ENCODE measurements at regions not wholly inside any gene's neighbourhood (a gene's known extent, or its start where the extent isn't known, plus 50 kb on each side); places are given as distances from the start of the nearest gene placed in this dataset.
A peak's percentile ranks its signal among the peaks of the same experiment; 100 is the strongest.
"Not testable (repeated sequence)": the region's sequence is repeated elsewhere in the genome, so short reads cannot be mapped to it uniquely, and the experiment has no call there.

DNA sequence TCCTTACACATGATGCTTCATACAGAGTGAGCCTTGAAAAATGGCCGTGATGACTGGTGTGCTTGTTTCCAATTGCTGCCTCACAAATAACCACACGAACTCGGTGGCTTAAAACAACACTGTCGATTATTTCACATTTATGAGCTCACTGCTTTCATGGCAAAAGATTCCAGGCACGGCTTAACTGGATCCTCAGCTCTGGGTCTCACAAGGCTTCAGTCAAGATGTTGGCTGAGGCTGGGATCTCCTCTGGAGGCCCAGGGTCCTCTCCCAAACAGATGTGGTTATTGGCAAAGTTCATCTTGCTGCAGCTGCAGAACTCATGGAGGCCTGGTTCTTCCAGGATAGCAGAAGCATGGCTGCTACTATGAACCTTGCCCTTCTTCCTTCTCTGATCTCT lies 144.6 kb downstream of the TFAP2C start:
- peak; percentile 62 for DNase-seq

DNA sequence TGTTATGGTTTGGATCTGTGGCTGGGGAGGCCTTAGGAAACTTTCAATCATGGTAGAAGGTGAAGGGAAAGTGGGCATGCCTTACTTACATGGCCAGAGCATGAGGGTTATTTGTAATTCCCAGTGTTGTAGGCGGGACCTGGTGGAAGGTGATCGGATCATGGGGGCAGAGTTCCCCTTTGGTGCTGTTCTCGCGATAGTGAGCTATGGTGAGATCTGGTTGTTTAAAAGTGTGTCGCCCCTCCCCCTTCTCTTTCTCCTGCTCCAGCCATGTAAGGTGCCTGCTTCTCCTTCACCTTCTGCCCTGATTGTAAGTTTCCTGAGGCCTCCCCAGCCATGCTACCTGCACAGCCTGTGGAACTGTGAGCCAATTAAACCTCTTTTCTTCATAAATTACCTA lies 145.8 kb downstream of the TFAP2C start:
- no peak for DNase-seq

DNA sequence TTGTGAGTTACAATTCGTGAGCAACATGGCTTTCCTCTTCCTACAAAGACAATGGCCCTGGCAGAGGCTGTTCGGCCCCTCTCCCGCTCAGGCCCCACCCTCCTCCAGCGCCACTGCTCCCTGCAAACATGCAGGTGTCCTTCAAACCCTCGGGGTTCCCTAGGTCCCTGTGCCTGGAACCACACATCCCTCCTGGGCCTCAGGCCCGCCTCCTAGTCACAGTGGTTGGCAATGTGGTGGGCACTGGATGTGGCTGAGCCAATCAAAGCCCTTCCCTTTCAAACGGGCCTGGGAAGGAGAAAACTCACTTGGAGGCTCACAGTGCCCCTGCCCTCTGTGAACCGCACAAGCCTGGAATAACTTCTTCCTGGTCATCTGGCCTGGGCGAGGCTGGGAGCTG lies 147.2 kb downstream of the TFAP2C start:
- no peak for DNase-seq

DNA sequence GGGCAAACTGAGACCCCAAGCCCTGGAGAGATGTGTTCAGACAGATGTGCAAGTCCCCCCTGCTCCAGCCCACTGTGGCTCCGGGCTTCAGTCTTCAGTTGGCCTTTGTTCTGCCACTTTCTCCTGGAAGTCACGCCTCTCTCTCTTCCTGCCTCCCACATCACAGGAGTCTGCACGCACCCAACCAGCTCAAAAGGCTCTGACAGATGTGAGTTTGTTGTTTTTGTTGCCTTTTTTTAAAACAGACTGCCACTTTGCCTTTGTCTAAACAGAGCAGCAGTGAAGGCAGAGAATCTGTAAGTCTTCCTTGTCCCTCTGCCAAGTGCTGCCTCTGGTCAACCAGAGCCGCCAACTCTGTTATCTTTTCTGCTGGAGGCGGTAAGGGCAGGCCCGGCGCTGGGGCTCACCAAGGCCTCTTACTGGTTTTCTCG lies 149.7 kb downstream of the TFAP2C start:
- peak; percentile 44 for DNase-seq

DNA sequence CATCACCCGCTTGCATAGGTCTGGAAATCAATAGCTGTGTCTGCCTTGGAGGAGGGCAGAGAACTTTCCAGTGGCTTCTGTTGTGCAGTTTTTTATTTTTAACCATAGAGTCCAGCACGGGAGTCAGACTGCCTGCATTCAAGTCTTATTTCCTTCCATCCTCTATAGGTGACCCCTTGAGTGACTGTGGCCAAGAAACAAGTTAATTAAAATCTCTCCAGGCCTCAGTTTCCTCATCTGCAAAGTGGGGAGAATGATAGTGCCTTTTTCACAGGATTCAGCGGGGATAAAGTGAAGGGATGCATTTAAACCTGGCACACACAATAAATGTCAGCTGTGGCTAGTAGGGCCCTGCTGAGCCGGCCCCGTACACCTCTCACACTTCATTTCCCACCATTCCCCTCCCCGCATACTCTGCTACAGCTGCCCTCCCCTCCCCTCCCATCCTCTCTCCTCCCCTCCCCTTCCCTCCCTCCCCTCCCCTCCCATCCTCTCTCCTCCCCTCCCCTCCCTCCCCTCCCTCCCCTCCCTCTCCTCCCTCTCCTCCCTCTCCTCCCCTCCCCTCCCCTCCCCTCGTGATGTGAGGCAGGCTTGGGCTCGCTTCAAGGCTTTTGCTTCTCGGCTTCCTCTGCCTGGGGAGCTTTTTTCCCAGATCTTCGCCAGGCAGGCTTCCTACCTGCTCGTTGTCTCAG lies 150.5 kb downstream of the TFAP2C start:
- DNase-seq: no peak

DNA sequence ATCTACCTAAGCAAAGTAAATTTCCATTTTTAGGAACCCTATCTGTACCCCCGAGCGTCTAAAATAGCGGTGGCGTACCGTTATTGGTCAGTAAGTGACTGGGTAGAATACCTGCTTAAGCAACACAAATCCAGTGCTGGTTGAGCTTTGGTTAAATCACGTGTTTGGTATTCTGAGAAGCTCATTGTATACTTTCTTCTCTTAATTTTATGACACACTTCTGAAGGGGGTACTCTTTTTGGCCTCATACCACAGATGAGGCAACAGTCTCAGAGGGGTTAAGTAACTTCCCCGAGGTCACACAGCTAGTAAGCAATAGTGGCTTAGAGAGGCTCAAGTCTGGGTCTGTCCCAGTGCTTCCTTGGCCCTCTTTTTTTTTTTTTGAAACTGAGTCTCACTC lies 151.2 kb downstream of the TFAP2C start:
- DNase-seq: no peak

DNA sequence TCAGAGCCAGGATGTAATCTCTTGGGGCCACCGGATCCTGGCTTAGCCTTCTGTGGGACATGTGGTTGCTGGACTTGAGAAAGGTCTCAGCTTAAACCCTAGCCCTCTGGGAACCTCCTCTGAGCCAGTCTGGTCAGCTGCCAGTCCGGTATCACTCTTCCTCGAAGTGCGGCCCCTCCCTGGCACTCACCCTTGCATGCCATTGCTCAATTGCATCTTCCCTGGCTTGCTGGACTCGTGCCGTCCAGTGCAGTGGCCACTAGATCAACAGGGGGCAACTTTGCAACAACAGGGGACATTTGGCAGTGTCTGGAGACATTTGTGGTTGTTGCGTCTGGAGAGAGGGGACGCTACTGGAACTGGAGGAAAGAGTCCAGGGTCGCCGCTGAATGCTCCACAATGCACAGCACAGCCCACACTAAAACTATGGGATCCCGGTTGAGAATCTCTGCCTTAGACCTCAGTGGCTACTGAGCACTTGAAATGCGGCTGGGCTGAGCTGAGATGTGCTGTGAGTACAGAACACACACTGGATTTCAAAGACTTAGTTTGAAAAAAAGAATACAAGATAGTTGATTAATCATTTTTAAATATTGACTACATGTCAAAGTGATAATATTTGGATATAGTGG lies 152.1 kb downstream of the TFAP2C start:
- peak; percentile 29 for DNase-seq

DNA sequence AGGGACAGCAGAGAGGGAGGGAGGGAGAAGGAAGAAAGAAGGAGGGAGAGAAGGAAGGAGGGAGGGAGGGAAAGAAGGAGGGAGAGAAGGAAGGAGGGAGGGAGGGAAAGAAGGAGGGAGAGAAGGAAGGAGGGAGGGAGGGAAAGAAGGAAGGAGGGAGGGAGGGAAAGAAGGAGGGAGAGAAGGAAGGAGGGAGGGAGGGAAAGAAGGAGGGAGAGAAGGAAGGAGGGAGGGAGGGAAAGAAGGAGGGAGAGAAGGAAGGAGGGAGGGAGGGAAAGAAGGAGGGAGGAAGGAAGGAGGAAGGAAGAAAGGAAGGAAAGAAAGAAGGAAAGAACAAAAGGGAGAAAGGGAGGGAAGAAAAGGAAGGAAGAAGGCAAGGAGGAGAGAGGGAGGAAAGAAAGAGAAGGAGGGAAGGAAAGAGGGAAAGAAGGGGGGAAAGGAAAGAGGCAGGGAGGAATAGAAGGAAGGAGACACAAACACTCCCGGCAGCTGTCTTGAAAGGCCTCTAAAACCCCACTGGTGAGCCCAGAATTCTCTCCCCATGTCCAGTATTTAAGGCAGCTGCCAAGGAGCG lies 153.0 kb downstream of the TFAP2C start:
- not testable (repeated sequence) for DNase-seq

DNA sequence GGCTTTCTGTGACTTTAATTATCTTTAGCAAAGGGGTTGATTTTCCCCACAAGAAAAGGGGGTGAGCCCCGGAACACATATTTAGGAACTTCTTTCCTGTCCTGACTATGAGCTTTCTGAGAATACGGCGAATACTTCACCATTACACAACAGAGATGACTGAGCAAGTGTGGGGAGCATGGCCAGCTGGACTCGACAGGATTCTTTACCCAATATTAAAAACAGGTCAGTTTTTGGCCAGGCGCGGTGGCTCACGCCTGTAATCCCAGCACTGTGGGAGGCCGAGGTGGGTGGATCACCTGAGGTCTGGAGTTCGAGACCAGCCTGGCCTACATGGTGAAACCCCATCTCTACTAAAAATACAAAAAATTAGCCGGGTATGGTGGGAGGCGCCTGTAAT lies 153.7 kb downstream of the TFAP2C start:
- not testable (repeated sequence) for DNase-seq

DNA sequence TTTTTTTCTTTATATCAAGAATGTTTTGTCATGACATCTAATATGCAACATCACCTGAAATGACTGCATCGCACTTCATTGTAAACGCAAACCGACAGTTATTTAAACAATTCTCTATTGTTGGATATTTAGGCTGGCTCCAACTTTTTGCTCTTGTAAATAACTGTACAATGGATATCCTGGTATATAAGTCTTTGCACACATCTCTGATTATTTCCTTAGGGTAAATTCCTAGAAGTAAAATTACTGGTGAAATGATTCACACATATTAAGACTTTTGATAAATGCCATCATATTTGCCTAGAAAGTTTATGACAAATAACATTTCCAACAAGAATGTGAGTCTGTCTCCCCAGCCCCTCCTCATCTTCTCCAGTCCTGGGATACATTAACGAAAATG lies 154.7 kb downstream of the TFAP2C start:
- DNase-seq: no peak

DNA sequence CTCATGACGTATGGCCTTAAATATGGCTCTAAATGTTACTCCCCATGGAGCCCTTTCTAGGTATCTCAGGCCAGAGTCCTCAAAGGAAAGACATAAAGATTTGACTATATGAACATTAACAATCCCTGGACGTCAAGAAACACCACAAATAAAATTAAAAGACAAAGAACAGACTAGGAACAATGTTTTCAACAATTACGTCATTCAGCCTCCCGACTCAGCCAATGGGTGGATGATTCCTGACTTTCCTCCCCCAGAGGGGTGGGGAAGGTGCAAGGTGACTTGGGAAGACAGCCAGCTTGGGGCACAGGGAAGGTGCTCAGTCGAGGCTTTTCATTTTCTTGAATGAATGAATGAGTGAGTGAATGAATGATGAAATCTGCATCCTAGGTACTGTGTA lies 157.4 kb downstream of the TFAP2C start:
- DNase-seq: no peak

DNA sequence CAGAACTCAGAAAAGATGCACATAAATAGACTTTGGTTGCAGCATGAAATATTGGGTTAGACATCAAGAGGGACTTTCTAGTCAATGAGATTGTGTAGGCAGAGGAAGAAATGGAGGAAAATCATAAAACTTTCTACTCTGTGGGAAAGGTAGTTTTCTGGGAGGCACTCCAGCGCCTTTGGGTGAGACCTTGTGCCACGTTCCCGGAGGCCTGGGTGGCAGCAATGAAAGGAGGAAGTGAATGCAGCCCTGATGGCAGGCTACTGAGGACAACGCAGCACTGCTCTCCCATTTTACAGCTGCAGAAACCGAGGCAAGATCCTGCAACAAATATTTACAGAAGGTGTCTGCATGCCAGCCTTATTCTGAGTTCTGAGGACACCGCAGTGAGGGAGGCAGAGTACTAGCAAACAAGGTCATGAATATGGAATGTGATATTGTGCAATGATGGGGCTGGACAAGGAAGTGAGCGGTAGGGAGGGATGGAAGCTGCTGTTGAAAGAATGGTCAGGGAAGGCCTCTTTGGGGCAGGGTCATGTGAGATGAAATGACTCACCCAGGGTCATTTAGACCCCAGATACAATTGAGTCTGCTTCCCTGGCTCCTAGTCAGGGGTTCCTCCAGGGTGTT lies 159.1 kb downstream of the TFAP2C start:
- DNase-seq: no peak

DNA sequence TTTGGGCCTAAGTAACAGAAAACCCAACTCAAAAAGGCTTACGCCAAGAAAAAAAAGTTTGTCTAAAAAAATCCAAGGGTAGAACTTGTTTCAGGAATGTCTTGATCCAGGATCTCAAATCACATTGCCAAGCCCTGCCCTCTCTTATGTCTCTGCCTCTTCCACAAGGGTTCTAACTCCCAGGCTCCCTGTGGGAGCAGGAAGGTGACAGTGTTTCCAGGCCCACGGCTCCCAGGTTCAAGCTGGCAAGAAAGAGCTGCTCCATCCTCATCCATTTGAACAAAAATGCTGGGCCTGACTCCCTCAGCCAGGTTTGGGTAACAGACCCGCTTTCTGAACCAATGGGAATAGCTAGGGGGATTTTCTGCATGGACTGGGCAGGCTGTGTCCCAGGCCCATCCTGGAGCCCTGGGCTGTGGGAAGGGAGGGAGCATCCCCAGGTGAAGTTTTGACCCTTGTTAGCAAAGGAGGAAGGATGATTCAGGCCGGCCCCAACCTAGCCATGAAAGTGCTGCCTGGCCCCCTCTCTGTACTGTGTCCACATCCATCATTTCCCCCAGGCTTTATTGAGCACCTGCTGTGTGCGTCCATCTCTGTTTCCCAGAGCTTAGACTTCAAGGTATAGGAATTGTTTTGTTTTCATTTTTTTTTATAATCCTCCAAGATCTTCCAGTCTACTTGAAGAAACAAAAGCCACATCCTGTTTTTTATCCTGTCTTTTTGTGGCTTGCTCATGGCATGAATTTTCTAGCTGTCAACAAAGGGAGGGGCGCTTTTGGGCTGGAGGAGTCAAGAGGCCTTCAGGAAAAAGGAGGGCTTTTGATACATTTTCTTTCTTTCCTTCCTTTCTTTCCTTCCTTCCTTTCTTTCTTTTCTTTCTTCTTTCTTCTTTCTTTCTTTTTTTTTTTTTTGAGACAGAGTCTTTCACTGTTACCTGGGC lies 159.8 kb downstream of the TFAP2C start:
- no peak for DNase-seq

DNA sequence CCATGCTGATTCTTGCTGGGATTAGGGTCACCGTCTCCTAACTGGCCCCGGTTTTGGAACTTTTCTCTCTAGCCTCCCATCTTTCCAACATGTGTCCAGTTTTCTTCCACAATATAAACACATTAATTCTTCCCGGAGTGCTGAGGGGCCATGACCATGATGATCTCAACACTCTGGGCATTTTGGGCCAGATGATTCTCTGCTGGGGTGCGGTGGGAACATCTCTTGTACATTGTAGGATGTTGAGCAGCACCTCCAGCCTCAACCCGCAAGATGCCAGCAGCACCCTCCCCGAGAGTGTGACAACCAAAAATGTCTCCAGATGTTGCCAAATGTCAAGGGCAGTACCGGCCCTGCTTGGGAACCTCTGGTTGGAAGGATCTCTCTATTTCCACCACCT lies 164.8 kb downstream of the TFAP2C start:
- no peak for DNase-seq

DNA sequence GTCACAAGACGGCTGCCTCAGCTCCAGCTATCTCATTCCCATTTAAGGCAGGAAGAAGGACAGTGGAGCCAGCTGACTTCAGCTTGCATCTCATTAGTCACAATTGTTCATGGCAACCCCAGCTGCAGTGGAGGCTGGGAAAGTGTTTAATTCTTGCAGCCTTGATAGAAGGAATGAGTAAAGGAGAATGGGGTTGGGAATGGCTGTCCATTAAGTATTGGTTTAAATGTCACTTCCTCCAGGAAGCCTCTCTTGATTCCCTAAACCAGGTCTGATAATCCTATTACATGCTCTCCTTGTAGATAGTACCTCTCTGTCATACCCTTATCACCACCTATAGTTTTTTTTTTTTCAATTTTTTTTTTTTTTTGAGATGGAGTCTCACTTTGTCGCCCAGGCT lies 166.4 kb downstream of the TFAP2C start:
- DNase-seq: no peak

DNA sequence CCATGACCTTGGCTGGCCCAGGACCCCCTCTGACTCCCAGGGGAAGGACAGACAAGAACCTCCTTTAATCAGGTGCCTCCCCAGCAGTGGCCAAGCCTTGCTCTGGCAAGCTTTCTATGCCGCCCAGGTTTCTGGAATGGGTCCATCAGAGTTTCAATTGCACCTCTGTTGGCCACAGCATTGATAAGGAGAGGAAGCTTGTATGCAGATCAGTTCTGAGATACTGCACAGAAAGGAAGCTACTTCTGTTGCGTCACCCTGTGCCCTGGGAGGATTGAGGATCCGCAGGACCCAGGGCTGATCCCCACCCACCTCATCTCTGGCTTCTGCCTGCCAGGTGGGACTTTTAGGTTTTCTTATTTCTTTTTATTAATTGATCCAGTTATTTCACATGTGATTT lies 167.2 kb downstream of the TFAP2C start:
- no peak for DNase-seq

DNA sequence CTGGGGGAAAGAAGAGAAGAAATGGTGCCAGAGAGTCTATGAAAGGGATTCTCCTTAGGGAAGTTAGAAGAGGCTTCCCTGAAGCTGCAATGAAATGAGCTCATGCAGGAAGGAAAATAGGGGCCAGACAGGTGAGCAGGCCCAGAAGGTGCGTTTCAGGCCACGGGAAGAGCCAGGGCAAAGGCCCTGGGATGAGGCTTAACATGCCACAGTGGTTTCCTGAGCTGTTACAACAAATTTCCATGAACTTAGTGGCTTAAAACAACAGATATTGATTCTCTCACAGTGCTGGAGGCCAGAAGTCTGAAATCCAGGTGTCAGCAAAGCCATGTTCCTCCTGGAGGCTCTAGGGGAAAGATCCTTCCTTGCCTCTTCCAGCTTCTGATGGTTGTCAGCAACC lies 167.9 kb downstream of the TFAP2C start:
- no peak for DNase-seq

DNA sequence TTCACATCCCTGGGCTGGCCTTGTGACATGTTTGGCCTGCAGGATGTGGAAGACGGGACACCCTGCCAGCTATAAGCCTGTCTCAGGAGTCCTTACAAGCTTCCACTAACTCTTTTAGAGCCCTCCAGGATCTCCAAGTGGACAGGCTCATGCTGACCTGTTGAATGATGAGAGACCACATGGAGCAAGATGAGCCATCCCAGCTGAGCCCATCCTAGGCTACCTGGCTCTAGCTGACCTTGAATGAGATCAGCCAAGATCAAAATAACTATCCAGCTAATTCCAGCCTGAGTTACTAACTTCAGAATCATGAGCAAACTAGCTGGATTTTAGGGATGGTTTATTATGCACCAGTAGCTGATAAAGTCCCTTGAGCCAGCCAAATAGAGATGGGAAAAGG lies 169.5 kb downstream of the TFAP2C start:
- no peak for DNase-seq

DNA sequence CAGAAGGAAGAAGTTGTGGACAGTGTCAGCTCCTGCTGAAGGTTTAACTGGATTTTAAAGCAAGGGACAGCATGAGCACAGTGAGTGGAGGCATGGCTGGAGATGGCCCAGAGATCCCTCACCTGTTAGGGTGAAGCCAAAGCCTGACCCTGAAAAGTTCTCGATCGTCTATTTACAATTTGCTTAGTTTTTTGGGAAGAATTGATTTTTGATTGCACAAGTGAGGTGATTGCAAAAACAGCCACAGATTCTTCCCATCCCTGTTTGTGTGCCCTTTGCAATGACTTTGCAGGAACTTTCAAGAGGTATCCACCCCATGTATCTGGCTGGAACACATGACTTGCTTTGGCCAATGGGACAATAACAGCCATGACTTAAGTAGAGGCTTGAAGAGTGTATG lies 170.1 kb downstream of the TFAP2C start:
- no peak for DNase-seq

DNA sequence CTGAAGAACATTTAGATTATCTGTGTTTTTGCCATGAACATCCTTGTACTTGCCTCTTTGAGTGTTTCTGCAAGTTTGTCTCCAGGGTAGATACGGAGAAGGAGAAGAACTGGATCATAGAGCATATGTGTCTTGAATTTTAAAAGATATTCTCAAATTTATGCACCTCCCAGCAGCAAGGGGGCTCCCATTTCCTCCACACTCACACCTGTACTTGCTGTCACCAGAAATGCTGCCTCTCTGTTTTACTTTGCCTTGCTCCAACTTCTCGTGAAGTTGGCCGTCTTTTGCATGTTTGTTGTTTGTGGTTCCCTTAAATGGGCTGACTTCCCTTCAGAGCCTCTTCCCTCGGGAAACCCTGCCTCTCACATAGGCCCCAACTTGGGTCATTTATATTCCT lies 171.0 kb downstream of the TFAP2C start:
- DNase-seq: no peak

DNA sequence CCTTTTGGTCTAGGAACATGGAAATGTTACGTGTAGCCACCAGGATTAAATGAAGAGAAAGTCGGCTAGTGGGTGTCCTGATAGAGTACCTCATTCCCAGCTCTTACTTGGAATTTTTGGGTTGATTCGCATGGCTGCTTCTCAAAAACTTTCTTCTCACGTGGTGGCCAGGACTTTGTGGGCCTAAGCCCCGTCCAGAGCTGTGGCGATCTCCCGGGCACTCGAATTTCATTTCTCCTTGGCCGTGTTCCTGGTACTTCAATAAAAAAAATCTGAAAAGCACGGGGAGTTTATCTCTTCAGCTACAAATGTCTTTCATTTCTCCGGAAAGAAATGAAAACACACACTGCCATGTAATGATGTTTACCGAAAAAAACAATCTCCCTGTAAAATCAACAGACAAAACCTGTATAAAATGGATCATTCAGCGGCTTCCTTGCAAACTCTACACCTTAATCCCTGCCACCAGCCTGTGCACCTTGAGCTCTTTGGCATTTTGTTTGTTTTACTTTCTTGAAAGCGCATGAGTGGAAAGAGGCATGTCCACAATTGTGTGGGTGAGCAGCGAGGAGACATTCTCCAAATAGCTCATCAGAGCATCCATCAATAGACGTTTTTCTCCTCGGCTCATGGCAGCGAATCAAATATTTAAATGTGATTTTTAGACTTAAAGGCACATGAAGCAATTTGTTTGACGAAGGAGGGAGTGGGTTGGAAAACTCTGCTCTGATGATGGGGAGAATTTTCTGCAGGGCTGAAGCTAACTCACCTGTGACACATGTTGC lies 173.1 kb downstream of the TFAP2C start:
- no peak for DNase-seq

DNA sequence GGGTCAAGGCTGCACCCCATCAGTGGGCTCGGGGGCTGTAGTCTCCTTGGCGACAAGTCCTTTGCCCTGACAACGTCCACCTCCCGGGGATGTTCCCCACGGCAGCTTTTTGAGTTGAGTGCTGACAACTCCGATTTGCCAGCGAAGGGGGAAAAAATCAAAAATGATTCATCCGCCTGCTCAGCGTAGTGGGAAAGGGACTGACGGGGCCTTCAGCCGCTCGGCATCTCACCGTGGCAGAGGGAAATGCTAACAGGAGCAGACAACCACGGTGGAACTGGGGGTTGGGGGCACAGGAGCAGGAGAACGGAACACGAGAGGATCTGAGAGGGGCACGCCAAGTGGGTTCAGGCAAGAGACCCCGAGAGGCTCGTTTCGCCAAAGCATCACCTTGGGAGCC lies 173.7 kb downstream of the TFAP2C start:
- DNase-seq: no peak

All from femur (tissue), 1 donor.